DMS53 treated with DMSO at 0.1 percent for 48 hours (cell line): ENCODE measurements at regions not wholly inside any gene's neighbourhood (a gene's known extent, or its start where the extent isn't known, plus 50 kb on each side); places are given as distances from the start of the nearest gene placed in this dataset.
A peak's percentile ranks its signal among the peaks of the same experiment; 100 is the strongest.
"Not testable (repeated sequence)": the region's sequence is repeated elsewhere in the genome, so short reads cannot be mapped to it uniquely, and the experiment has no call there.

ENCODE experiments used
- DNase-seq: peaks from one replicate; lab custom pipeline; 2025; ENCODE audit not compliant: unreplicated experiment; lab: John Stamatoyannopoulos, UW

- not testable (repeated sequence) for DNase-seq
Measured at GRCh38 chr1:120544434-120544833, 129.6 kb downstream of the NBPF8 start.

GRCh38 chr1:120550335-120550734 is 135.5 kb downstream of the NBPF8 start:
- DNase-seq = not testable (repeated sequence)

- DNase-seq = not testable (repeated sequence)
Measured at GRCh38 chr1:120552190-120552589, 137.4 kb downstream of the NBPF8 start.

GRCh38 chr1:120557605-120558302 is 142.9 kb downstream of the NBPF8 start:
- not testable (repeated sequence) for DNase-seq

GRCh38 chr1:120558303-120559060 is 143.6 kb downstream of the NBPF8 start:
- DNase-seq = peak; percentile 4

GRCh38 chr1:120561767-120562166 is 146.9 kb downstream of the NBPF8 start:
- not testable (repeated sequence) for DNase-seq

GRCh38 chr1:120565396-120565795 is 150.6 kb downstream of the NBPF8 start:
- not testable (repeated sequence) for DNase-seq

GRCh38 chr1:120567620-120568019 is 152.8 kb downstream of the NBPF8 start:
- DNase-seq = not testable (repeated sequence)

GRCh38 chr1:120575201-120575600 is 148.5 kb upstream of the NBPF26 start:
- DNase-seq = not testable (repeated sequence)

GRCh38 chr1:120582135-120582534 is 141.6 kb upstream of the NBPF26 start:
- DNase-seq = not testable (repeated sequence)

GRCh38 chr1:120586053-120586452 is 137.7 kb upstream of the NBPF26 start:
- not testable (repeated sequence) for DNase-seq

- DNase-seq = not testable (repeated sequence)
Measured at GRCh38 chr1:120588811-120589210, 134.9 kb upstream of the NBPF26 start.

- not testable (repeated sequence) for DNase-seq
Measured at GRCh38 chr1:120591774-120592173, 132.0 kb upstream of the NBPF26 start.

- not testable (repeated sequence) for DNase-seq
Measured at GRCh38 chr1:120592943-120593342, 130.8 kb upstream of the NBPF26 start.

GRCh38 chr1:120593648-120594047 is 130.1 kb upstream of the NBPF26 start:
- DNase-seq = not testable (repeated sequence)

- DNase-seq = not testable (repeated sequence)
Measured at GRCh38 chr1:120598331-120598951, 125.3 kb upstream of the NBPF26 start.

GRCh38 chr1:120599511-120599910 is 124.2 kb upstream of the NBPF26 start:
- not testable (repeated sequence) for DNase-seq

- not testable (repeated sequence) for DNase-seq
Measured at GRCh38 chr1:120600442-120601041, 123.2 kb upstream of the NBPF26 start.

- DNase-seq = not testable (repeated sequence)
Measured at GRCh38 chr1:120607882-120608281, 115.9 kb upstream of the NBPF26 start.

GRCh38 chr1:120608314-120609014 is 115.3 kb upstream of the NBPF26 start:
- DNase-seq = not testable (repeated sequence)
